Keratinocyte (primary cell): ENCODE measurements at regions not wholly inside any gene's neighbourhood (a gene's known extent, or its start where the extent isn't known, plus 50 kb on each side); places are given as distances from the start of the nearest gene placed in this dataset.

ENCODE experiments used
- EZH2 ChIP-seq: IDR thresholded peaks from one replicate; pipeline ENCODE4 v1.6.1; 2012; ENCODE audit warnings: inconsistent platforms, mild to moderate bottlenecking, low read length, moderate library complexity
- TF ChIP-seq, protein P1 (sequence below), 3 experiments: IDR thresholded peaks in 1 of 3; conservative IDR thresholded peaks in 1 of 3; optimal IDR thresholded peaks in 1 of 3; 2 replicates in 2 of 3; 3 replicates in 1 of 3; pipeline versions ENCODE3 to v1.5.1; 2011; ENCODE audit warnings: low read length in 3 of 3, mild to moderate bottlenecking in 3 of 3, moderate library complexity in 2 of 3, control low read depth in 1 of 3, inconsistent platforms in 1 of 3; ENCODE audit not compliant: insufficient read depth in 2 of 3; ENCODE audit errors: extremely low read depth in 1 of 3

DNA sequence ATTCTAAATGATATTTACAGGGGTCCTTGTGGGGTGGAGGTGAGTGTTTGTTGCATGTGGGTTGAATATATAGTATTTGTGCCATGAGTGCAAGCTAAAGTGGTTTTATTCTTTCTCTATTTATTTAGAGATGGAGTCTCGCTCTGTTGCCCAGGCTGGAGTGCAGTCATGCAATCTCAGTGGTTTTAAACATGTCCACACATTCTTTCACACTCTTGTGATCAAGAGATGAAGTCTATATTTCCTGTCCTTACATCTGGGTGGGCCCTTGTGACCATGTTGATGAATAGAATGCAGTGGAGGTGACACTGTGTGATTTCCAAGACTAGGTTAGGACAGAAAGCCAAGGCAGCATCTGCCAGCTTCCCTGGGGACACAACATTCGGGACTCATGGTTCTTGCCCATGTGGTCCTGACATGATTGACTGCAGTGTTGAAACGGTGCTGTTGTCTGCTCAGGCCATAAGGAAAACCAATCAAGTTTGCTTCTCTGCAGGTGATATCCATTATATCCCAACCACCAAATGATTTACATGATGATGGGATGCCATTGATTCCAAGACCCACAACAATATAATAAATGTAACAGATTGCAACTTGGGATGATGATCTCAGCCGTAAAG is 172.6 kb downstream of the SUDS3 start:
- TF ChIP-seq, protein P1, sequence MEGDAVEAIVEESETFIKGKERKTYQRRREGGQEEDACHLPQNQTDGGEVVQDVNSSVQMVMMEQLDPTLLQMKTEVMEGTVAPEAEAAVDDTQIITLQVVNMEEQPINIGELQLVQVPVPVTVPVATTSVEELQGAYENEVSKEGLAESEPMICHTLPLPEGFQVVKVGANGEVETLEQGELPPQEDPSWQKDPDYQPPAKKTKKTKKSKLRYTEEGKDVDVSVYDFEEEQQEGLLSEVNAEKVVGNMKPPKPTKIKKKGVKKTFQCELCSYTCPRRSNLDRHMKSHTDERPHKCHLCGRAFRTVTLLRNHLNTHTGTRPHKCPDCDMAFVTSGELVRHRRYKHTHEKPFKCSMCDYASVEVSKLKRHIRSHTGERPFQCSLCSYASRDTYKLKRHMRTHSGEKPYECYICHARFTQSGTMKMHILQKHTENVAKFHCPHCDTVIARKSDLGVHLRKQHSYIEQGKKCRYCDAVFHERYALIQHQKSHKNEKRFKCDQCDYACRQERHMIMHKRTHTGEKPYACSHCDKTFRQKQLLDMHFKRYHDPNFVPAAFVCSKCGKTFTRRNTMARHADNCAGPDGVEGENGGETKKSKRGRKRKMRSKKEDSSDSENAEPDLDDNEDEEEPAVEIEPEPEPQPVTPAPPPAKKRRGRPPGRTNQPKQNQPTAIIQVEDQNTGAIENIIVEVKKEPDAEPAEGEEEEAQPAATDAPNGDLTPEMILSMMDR (optimal IDR thresholded peaks at IDR 0.05 in 1 of 3, IDR thresholded peaks at IDR 0.05 in 1 of 3, conservative IDR thresholded peaks at IDR 0.05 in 1 of 3; ENCODE audit: extremely low read depth in 1 of 3, insufficient read depth in 2 of 3, low read length in 3 of 3) = no peak
- TF ChIP-seq EZH2 = no peak
